Panc1 (cell line): ENCODE measurements at regions not wholly inside any gene's neighbourhood (a gene's known extent, or its start where the extent isn't known, plus 50 kb on each side); places are given as distances from the start of the nearest gene placed in this dataset.

Experiments used
- ATAC-seq: fragments of 200-7000 bp; cut with Tn5 transposase; 2 replicates; pipeline ENCODE4 v1.9.1; 2020; ENCODE audit warnings: mild to moderate bottlenecking, moderate library complexity
- BruUV-seq: library from RNA; stranded (reverse); fragments of 400-500 nt; replicated peaks from 2 replicates; lab custom pipeline; 2021; lab: Mats Ljungman, UMichigan
- CTCF ChIA-PET: fragments of 300-600 bp; sonication (Branson Sonifier 250); formaldehyde crosslinking; loops from one replicate; lab custom pipeline; 2022; ENCODE audit warnings: antibody characterized with exemption; lab: Charles Lee
- POLR2A ChIA-PET: fragments of 300-600 bp; sonication (Branson Sonifier 250); formaldehyde crosslinking; loops from one replicate; lab custom pipeline; 2022; ENCODE audit warnings: antibody characterized with exemption; lab: Charles Lee
- DNase-seq: peaks from one replicate; pipeline ENCODE4 v3.0.0-alpha.2; 2010; ENCODE audit warnings: low read depth, low spot score
- H3K27ac ChIP-seq: 2 replicates; pipeline ENCODE4 v1.5.1; 2011; ENCODE audit warnings: mild to moderate bottlenecking, low read length, inconsistent platforms
- H3K27me3 ChIP-seq: fragments of 200-500 bp; sonication (Bioruptor generic); 2 replicates; pipeline ENCODE4 v1.6.0; 2014; ENCODE audit warnings: low read length, inconsistent platforms; ENCODE audit not compliant: control insufficient read depth, insufficient read depth
- H3K36me3 ChIP-seq: fragments of 200-500 bp; sonication (Bioruptor generic); 2 replicates; pipeline ENCODE4 v1.5.1; 2014; ENCODE audit warnings: inconsistent platforms, mild to moderate bottlenecking, low read length, moderate library complexity; ENCODE audit not compliant: control insufficient read depth, insufficient read depth
- H3K4me1 ChIP-seq: 2 replicates; pipeline ENCODE4 v1.5.1; 2011; ENCODE audit warnings: inconsistent platforms, mild to moderate bottlenecking, low read length, moderate library complexity; ENCODE audit not compliant: control insufficient read depth, insufficient read depth
- H3K4me3 ChIP-seq, 2 experiments: 2 replicates each; pipeline ENCODE4 v1.5.1; 2011 to 2012; ENCODE audit warnings: low read depth in 2 of 2, low read length in 2 of 2, mild to moderate bottlenecking in 2 of 2, inconsistent platforms in 1 of 2, moderate library complexity in 1 of 2
- H3K9me3 ChIP-seq: fragments of 200-500 bp; sonication (Bioruptor generic); 2 replicates; pipeline ENCODE4 v1.5.1; 2014; ENCODE audit warnings: low read depth, mild to moderate bottlenecking, inconsistent platforms, low read length, moderate library complexity; ENCODE audit not compliant: control insufficient read depth, insufficient read depth
- POLR2AphosphoS5 ChIP-seq: IDR thresholded peaks from 2 replicates; pipeline ENCODE4 v1.6.1; 2012; ENCODE audit warnings: mild to moderate bottlenecking, low read depth, low read length, moderate library complexity
- SIN3A ChIP-seq: IDR thresholded peaks from 2 replicates; pipeline ENCODE4 v1.6.1; 2012; ENCODE audit warnings: low read depth, mild to moderate bottlenecking, low read length, moderate library complexity, borderline replicate concordance; ENCODE audit not compliant: insufficient read depth
- TCF7L2 ChIP-seq: IDR thresholded peaks from 2 replicates; pipeline ENCODE4 v1.6.1; 2011; ENCODE audit warnings: mild to moderate bottlenecking, low read depth, low read length, inconsistent platforms
- in situ Hi-C: cut with HindIII; loops from 2 replicates; pipeline ENCODE4 v1.10.0; 2016; ENCODE audit warnings: low sequenced_read_pairs, low pct_unique_long_range_greater_than_20kb
- intact Hi-C: fragments of 100-400 bp; cut with micrococcal nuclease; formaldehyde crosslinking; loops from one replicate; pipeline ENCODE4 v1.10.0; 2022; ENCODE audit not compliant: unreplicated experiment
- TF ChIP-seq, protein P1 (sequence below): fragments of 450-650 bp; IDR thresholded peaks from 2 replicates; pipeline ENCODE4 v1.5.1; 2017; ENCODE audit warnings: mild to moderate bottlenecking
- TF ChIP-seq, protein P2 (sequence below), 2 experiments: IDR thresholded peaks; 2 replicates each; pipeline ENCODE4 v1.6.1; 2011 to 2012; ENCODE audit warnings: low read depth in 2 of 2, control low read depth in 1 of 2, low read length in 1 of 2, mild to moderate bottlenecking in 1 of 2, moderate library complexity in 1 of 2; ENCODE audit not compliant: insufficient read depth in 1 of 2

DNA sequence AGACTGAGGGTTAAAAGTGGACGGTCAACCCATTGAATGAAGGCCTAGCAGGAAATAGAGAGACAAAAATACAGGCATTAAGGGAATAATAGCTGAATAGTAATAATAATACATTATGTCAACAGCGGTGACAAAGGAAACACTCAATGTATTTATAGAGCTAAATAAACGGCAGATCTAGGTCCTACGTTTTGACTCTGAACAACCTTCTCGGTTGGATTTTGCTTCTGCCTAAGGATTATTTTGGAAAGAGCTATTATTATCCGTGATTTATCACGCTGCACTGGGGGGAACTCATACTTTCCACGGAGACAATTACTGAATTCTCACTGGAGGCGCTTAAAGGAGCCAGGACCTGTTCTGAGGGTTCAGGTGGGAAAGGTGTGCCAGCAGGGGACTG is 118.2 kb upstream of the KIRREL3 start:
- ATAC-seq (no peak), DNase-seq (no peak)
- H3K27me3 ChIP-seq = peaks cover 10% of the 10 kb centered on the region
- TF ChIP-seq, protein P1, sequence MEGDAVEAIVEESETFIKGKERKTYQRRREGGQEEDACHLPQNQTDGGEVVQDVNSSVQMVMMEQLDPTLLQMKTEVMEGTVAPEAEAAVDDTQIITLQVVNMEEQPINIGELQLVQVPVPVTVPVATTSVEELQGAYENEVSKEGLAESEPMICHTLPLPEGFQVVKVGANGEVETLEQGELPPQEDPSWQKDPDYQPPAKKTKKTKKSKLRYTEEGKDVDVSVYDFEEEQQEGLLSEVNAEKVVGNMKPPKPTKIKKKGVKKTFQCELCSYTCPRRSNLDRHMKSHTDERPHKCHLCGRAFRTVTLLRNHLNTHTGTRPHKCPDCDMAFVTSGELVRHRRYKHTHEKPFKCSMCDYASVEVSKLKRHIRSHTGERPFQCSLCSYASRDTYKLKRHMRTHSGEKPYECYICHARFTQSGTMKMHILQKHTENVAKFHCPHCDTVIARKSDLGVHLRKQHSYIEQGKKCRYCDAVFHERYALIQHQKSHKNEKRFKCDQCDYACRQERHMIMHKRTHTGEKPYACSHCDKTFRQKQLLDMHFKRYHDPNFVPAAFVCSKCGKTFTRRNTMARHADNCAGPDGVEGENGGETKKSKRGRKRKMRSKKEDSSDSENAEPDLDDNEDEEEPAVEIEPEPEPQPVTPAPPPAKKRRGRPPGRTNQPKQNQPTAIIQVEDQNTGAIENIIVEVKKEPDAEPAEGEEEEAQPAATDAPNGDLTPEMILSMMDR = no peak
- no peak for TF ChIP-seq POLR2AphosphoS5
- TF ChIP-seq, protein P2, sequence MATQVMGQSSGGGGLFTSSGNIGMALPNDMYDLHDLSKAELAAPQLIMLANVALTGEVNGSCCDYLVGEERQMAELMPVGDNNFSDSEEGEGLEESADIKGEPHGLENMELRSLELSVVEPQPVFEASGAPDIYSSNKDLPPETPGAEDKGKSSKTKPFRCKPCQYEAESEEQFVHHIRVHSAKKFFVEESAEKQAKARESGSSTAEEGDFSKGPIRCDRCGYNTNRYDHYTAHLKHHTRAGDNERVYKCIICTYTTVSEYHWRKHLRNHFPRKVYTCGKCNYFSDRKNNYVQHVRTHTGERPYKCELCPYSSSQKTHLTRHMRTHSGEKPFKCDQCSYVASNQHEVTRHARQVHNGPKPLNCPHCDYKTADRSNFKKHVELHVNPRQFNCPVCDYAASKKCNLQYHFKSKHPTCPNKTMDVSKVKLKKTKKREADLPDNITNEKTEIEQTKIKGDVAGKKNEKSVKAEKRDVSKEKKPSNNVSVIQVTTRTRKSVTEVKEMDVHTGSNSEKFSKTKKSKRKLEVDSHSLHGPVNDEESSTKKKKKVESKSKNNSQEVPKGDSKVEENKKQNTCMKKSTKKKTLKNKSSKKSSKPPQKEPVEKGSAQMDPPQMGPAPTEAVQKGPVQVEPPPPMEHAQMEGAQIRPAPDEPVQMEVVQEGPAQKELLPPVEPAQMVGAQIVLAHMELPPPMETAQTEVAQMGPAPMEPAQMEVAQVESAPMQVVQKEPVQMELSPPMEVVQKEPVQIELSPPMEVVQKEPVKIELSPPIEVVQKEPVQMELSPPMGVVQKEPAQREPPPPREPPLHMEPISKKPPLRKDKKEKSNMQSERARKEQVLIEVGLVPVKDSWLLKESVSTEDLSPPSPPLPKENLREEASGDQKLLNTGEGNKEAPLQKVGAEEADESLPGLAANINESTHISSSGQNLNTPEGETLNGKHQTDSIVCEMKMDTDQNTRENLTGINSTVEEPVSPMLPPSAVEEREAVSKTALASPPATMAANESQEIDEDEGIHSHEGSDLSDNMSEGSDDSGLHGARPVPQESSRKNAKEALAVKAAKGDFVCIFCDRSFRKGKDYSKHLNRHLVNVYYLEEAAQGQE (IDR thresholded peaks at IDR 0.05; ENCODE audit: insufficient read depth in 1 of 2, low read depth in 2 of 2, low read length in 1 of 2) = no peak
- no peak for TF ChIP-seq SIN3A
- no peak overlapping the region for H3K27ac ChIP-seq
- H3K4me1 ChIP-seq = no peaks in the 10 kb centered on the region; the same call in 1 of the 2 replicates
- in situ Hi-C loops = no loop called here
- H3K9me3 ChIP-seq = no peaks in the 10 kb centered on the region
- ChIA-PET CTCF (no interaction called here), POLR2A (no interaction called here)
- H3K4me3 ChIP-seq = no peak overlapping the region
- H3K36me3 ChIP-seq = no peaks in the 10 kb centered on the region
- intact Hi-C loops = no loop called here
- BruUV-seq = no TSS peak

DNA sequence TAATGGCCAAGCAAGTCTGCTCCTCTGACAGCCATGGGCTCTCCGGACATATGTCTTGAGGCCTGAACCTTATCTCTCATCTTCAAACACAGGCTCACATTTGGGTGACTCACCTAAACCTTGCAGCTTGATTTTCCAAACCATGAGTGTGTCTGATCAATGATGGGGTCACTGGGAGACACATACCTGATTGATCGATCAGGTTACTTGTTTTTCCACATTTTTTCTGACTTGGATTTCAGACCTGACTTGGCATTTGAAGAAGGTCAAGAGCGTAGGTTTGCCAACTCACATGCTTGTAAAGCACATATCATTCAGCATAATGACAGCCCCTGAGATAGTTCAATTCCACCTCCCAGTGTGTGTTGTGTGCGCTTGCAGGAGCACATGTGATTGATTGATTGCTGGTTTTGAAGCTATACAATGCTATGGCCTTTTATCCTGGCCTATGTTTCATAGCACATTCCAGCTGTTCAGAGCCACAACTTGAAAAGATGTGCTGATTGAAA is 116.7 kb upstream of the KIRREL3 start:
- DNase-seq = no peak
- peaks cover 11% of the 10 kb centered on the region for H3K27me3 ChIP-seq
- H3K27ac ChIP-seq = no peak overlapping the region
- TF ChIP-seq, protein P1 = no peak
- TF ChIP-seq, protein P2 (IDR thresholded peaks at IDR 0.05; ENCODE audit: insufficient read depth in 1 of 2, low read depth in 2 of 2, low read length in 1 of 2) = no peak
- TF ChIP-seq SIN3A (no peak), POLR2AphosphoS5 (no peak), TCF7L2 (no peak)
- no peak for ATAC-seq
- no TSS peak for BruUV-seq
- no peaks in the 10 kb centered on the region for H3K36me3 ChIP-seq
- POLR2A ChIA-PET = no interaction called here
- CTCF ChIA-PET = no interaction called here
- no peaks in the 10 kb centered on the region; the same call in 1 of the 2 replicates for H3K4me1 ChIP-seq
- intact Hi-C loops = no loop called here
- H3K4me3 ChIP-seq = no peak overlapping the region
- no peaks in the 10 kb centered on the region for H3K9me3 ChIP-seq
- in situ Hi-C loops = no loop called here
